BE2C (cell line): ENCODE measurements at regions not wholly inside any gene's neighbourhood (a gene's known extent, or its start where the extent isn't known, plus 50 kb on each side); places are given as distances from the start of the nearest gene placed in this dataset.

ENCODE experiments used
- DNase-seq: peaks from one replicate; pipeline ENCODE4 v3.0.0-alpha.2; 2020
- H3K27me3 ChIP-seq: fragments of 250-450 bp; sonication (Bioruptor Pico); 2 replicates; pipeline ENCODE4 v1.5.1; 2020; ENCODE audit warnings: mild to moderate bottlenecking
- H3K36me3 ChIP-seq: fragments of 250-450 bp; sonication (Bioruptor Pico); 2 replicates; pipeline ENCODE4 v1.5.1; 2020; ENCODE audit warnings: mild to moderate bottlenecking
- H3K4me1 ChIP-seq: fragments of 250-450 bp; sonication (Bioruptor Pico); 2 replicates; pipeline ENCODE4 v1.5.1; 2020
- H3K4me3 ChIP-seq: 2 replicates; pipeline ENCODE4 v1.5.1; 2011; ENCODE audit warnings: low read depth, low read length
- H3K9me3 ChIP-seq: fragments of 250-450 bp; sonication (Bioruptor Pico); 2 replicates; pipeline ENCODE4 v1.5.1; 2020
- TF ChIP-seq, protein P1 (sequence below): IDR thresholded peaks from 2 replicates; pipeline ENCODE4 v1.5.1; 2012; ENCODE audit warnings: mild to moderate bottlenecking, low read depth, low read length

DNA sequence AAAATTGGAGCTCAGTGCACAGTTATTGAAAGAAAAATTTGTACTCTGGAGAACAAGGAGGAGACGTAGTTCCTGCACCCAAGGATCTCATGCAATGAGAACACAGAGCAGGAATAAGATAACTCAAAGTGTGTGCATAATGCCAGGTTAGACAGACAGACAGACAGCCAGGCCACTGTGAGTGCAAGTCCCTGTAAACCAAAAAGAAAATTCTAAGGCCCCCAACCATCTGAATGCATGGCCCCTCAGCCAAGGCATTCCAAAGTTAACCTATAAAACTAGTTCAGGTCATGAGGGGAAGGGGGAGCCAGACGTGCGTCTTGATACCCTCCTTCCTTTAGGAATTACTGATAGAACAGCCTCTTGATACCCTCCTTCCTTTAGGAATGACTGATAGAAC lies 94.5 kb upstream of the ENPP6 start:
- Histone ChIP-seq H3K4me1 (no peaks in the 10 kb centered on the region), H3K4me3 (no peak overlapping the region), H3K9me3 (no peaks in the 10 kb centered on the region), H3K36me3 (no peaks in the 10 kb centered on the region), H3K27me3 (no peaks in the 10 kb centered on the region)
- TF ChIP-seq, protein P1, sequence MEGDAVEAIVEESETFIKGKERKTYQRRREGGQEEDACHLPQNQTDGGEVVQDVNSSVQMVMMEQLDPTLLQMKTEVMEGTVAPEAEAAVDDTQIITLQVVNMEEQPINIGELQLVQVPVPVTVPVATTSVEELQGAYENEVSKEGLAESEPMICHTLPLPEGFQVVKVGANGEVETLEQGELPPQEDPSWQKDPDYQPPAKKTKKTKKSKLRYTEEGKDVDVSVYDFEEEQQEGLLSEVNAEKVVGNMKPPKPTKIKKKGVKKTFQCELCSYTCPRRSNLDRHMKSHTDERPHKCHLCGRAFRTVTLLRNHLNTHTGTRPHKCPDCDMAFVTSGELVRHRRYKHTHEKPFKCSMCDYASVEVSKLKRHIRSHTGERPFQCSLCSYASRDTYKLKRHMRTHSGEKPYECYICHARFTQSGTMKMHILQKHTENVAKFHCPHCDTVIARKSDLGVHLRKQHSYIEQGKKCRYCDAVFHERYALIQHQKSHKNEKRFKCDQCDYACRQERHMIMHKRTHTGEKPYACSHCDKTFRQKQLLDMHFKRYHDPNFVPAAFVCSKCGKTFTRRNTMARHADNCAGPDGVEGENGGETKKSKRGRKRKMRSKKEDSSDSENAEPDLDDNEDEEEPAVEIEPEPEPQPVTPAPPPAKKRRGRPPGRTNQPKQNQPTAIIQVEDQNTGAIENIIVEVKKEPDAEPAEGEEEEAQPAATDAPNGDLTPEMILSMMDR = no peak
- no peak for DNase-seq

DNA sequence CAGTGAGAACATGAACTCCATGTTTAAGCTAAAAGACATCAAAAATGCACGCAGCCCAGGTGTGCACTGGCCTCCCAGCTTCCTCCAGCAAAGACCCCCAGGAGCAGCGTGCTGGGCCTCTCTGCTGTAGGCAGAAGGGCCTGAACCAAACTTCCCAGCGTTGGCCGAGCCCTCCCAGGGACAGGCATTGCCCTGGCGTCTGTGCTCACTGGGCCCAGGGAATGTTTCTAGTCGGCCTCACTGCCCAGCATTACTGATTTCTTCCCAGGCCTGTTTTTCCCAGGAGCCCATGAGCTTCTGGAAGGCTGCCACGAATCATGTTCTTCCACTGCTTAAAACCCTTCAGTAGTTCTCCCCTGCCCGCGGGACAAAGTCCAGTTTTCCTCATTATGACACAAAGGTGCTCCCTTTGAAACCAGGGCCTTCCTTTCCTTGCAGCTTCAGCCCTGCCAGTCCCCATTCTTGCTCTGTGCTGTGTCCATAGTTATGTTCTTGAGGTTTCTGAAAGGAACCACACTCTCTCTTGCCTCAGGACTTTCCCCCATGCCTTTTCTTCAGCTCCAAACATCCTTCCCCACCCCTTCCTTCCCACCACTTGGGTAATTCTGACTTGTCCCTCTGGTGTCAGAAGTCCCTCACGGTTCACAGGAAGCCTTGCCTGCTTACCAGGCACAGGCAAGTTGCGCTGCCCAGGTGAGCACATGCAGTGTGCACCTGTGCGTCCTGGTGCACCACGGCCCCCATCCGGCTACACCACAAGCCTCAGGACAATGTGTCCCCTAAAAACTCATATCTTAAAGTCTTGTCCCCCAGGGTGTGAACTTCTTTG lies 93.4 kb upstream of the ENPP6 start:
- Histone ChIP-seq H3K9me3 (no peaks in the 10 kb centered on the region), H3K4me3 (no peak overlapping the region), H3K27me3 (no peaks in the 10 kb centered on the region), H3K4me1 (no peaks in the 10 kb centered on the region), H3K36me3 (no peaks in the 10 kb centered on the region)
- TF ChIP-seq, protein P1 = no peak
- no peak for DNase-seq

DNA sequence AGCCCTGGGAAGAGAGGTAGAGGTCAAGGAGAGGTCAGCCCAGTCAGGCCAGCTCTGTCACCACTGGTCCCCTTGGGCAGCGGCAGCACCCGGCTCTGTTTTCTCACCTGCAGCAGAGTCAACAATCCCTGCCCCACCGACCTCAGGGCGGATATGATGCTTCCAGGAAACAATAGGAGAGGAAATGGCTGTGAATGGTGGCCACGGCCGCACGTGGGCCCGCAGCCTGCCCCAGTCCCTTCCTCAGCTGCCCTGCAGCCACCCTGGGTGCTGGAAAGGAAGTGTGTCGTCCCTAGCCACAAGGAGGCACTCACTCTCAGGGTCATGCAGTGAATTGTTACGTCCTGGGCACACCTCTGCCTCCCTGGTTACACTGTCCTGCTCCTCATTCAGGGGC lies 92.5 kb upstream of the ENPP6 start:
- no peak for DNase-seq

DNA sequence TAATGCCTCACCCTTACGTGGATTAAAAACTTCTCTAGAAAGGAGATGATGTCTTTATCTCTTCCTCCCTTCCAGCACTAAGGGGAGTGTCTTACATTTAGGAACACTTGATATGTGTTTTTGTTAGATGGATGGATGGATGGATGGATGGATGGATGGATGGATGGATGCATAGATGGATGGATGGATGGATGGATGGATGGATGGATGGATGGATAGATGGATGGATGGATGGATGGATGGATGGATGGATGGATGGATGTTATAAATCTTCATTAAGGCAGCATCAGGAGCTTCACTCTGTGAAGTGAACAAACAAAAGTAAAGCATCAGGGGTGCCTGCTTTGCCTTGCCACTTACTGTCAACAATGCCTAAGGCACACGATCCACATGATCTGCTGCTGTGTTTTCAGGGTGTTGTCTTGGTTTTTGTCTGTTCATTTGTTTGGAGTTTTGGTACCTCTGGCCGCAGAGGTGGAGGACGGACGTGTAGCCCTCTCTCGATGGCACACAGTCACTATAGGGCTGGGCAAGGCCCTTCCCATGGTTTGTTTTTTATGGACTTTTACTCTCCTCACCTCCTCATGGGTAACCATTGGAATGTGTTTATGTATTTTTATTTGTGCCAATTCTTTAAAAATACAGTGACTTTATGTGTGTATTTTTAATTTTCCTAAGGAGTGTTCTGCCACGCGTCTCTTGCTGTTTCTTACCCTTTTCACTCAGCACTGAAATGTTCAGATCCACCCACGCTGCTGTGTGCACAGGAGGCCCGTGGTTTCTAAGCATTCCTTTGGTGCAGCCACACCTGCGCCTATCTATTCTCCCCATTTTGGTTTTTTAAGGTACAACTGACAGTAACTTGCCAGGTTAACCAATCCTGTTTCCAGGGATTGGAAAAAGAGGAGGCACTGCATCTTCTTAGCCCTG lies 91.8 kb upstream of the ENPP6 start:
- Histone ChIP-seq H3K4me3 (no peak overlapping the region), H3K36me3 (no peaks in the 10 kb centered on the region), H3K27me3 (no peaks in the 10 kb centered on the region), H3K4me1 (no peaks in the 10 kb centered on the region), H3K9me3 (no peaks in the 10 kb centered on the region)
- TF ChIP-seq, protein P1 = no peak
- DNase-seq = no peak

More for the DNA sequence above, 92.5 kb upstream of the ENPP6 start:
- Histone ChIP-seq H3K4me1 (no peaks in the 10 kb centered on the region), H3K4me3 (no peak overlapping the region), H3K36me3 (no peaks in the 10 kb centered on the region), H3K9me3 (no peaks in the 10 kb centered on the region), H3K27me3 (no peaks in the 10 kb centered on the region)
- TF ChIP-seq, protein P1 = peak; percentile 22; the same call in 1 of the 2 replicates

DNA sequence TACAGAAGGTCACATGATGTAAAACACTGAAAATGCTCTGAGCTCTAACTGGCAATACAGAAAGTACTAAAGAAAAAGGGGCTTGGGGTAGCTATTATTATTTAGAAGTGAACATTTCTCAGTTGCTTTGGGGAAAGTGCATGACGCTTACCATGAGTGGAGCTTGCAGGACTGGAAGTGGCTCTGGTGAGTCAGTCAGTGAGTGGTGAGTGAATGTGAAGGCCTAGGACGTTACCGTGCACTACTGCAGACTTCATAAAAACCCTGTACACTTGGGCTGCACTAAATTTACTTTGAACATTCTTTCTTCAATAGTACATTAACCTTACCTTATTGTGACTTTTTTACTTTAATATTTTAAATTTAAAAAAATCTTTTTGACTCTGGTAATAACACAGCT lies 89.3 kb upstream of the ENPP6 start:
- TF ChIP-seq, protein P1 = no peak
- Histone ChIP-seq H3K4me1 (no peaks in the 10 kb centered on the region), H3K4me3 (no peak overlapping the region), H3K27me3 (no peaks in the 10 kb centered on the region), H3K9me3 (no peaks in the 10 kb centered on the region), H3K36me3 (no peaks in the 10 kb centered on the region)
- DNase-seq = no peak
